NCI-H146 treated with DMSO at 0.1 percent for 48 hours (cell line): ENCODE measurements at regions not wholly inside any gene's neighbourhood (a gene's known extent, or its start where the extent isn't known, plus 50 kb on each side); places are given as distances from the start of the nearest gene placed in this dataset.
A peak's percentile ranks its signal among the peaks of the same experiment; 100 is the strongest.

Source experiments
- DNase-seq: peaks from one replicate; lab custom pipeline; 2025; ENCODE audit not compliant: unreplicated experiment; lab: John Stamatoyannopoulos, UW

DNA sequence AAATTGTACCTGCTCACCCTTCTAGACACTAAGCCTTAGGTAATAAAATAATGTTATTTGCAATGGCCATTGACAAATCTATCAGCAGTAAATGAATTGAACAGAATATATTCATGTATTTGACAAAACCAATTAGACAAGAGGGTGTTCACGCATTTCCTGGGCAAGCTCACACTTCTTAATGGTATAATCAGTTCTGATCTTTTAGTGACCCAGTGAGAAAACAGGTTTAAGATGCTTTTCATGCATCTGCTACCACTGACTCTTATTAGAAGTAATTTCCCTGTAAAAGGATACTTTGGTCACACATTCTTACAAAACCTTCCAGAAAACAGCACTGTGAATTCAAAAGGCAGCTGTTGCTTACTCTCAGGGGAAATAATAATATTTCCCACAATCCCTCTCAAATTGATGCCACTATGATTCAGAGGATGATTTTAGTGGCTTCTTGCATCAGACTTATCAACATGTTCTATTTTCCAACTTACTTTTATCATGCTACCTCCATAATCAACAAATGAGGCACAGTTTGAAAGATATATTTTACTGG, 313.9 kb upstream of the NWD2 start:
- no peak for DNase-seq

DNA sequence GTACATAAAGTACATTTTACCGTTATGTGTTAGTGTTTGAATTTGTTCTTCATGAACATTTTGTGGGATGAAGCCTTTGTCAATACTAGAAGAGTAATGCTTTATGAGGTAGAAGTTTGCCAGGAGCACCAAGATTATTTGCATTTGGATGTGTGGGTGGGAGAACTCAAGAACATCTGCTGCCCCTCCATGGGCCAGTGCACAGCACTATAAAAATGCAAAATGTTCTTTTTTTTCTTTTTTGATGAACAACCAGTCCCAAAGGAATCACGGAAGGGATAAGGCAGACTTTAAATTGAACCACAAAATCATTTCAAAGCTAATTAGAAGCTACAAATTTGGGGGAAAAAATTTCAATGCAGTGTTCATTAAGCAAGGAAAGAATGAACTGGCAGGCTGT, 300.3 kb upstream of the NWD2 start:
- no peak for DNase-seq

DNA sequence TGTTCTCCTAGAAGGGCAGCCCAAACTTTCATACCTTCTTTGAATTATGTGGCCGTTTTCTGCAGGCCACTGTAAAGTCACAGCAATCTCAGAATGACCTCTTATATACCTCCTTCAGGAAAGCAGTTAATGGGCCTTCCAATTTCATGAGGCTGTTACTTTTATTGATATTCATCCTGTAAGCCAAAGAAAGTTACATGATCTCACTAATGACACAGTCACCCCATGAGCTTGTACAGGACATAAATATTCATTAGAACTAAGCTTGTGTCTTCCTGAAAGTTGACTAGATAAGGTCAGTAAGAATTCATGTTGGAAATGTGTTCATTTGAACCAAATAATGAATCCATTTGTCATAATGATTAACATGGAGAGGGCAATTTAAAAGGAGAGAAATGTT, 283.1 kb upstream of the NWD2 start:
- no peak for DNase-seq

DNA sequence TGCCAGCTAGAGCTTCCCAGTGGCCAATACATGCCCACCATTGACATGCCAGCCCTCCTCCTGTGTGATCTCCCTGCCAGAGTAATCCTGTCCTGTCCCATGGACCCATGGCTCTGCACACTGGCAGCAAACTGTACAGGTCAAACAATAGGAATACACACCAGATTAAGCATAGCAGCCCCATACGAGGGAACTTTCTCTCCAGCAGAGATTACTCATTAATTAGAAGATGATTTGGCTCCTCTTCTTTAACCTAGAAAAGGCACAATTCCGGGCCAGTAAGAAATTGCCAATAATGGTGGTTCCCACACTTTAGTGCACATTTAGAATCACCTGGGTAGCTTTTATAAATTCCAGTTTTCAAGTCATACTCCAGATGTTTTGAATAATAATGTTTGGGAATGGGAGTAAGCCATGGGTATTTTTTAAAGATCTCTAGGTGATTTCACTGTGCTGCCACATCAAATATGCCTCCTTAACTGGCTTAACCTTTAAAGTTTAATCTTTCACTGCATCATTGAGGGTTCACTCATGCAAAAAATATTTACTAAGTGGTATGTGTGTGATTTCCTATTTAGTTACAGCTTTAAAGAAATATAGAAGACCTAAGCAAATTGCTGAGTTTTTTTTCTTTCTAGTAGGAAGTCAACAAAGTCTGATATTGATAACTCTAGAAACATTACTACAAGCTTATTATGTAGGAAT, 277.6 kb upstream of the NWD2 start:
- no peak for DNase-seq

DNA sequence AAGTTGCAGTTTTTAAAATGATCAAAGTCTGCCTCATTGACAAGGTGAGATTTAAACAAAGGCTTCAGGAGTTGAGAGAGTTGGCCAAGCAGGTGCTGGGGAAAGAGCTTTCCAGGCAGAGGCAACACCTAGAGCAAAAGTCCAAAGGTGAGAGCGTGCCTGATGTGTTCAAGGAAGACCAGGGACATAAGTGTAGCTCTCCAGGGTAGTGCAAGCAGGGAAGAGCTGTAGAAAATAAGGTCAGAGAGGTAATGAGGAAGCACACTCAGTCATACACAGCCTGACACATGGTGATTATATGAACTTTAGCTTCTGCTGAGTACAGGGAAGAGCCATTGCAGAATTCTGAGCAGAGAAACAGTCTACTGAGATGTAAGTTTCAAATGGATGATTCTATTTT, 265.0 kb upstream of the NWD2 start:
- no peak for DNase-seq

DNA sequence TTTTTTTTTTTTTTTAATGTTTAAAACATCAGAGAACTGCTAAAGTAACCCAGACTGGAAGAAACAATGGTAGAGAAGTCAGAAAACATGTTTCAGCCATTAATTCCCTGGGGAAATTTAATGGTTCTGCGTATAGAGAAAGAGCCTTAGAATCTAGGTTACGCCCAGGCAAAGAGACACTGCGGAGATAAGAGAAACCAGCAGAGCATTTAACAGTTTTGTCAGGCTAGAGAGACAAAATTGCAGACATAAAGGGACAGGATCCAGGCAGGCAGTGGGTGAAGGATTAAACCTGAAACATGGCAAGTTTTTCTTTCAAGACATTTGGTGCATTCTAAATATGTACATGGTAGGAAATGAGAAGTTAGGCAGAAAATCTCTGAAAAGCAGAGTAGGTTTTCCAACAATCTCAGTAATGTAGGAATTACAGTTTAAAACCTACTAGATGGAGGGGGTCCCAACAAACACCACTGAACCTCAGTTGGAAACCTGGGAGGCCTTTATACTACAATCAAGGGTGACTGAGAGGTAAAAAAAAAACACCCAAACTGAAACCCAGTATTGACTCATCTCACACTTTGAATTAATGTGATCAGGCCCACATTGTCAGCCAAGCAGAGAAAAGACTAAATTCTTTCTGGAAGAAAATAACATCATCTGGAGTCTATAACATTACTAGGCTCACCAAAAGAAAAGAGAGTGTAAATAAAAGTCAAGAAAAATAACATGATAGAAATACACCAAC, 254.2 kb upstream of the NWD2 start:
- DNase-seq = no peak

DNA sequence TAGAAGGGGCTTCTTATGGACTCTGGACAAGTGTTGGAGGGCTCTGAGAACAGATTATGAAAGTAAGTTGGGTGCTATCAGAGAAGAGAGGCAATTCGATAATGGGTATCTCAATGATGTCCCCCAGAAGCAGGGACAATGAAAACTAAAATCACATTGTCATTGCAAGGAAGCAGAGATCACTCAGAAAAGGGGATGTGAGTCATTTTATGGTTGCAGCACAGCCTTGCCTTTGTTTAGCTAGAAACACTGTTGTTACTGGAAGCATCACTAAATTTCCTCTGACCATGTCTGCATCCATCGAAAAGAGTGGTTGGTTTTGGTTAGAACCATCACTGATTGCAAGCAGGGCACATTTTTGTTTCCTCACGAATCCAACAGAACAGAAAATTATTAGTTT, 246.8 kb upstream of the NWD2 start:
- no peak for DNase-seq

DNA sequence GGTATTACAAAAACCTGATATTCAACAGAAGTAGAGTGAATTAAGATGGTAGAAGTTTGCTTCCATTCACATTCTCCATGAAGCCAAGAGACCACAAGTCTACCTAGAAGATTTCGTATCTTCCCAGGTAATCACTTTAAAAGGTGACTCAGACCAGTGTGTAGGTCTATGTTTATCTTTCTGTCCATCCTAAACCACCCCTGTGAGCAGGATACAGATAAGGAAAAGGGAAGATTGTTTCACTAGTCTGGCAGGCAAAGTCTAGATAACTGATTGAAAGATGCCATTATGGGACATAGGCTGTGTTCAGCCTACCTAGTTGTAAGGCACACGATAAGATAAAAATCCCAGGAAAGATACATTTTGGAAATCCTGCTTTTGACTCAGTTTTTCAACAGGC, 244.3 kb upstream of the NWD2 start:
- DNase-seq = no peak

DNA sequence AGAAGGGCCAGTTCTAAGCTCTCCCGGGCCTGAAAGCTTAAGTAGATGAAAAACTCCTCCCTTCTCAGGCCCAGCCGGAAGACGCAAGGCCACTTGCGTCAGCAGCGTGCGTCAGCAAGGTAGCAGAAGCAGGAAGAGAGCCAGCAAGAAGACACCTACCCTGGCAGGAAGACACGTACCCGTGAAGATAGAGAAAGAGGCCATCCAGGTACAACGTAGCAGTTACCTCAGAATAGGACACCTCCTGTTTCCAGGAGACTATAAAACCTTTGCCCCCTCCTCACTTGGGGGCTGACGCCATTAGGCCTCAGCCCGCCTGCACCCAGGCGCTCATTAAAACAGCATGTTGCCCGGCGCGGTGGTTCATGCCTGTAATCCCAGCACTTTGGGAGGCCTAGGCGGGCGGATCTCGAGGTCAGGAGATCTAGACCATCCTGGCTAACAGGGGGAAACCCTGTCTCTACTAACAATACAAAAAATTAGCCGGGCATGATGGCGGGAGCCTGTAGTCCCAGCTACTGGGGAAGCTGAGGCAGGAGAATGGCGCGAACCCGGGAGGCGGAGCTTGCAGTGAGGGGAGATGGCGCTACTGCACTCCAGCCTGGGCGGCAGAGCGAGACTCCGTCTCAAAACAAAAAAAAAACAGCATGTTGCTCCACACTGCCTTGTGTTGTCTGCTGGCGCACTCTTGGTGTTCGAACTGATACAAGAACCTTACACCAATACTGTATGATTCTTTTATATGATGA, 242.7 kb upstream of the NWD2 start:
- DNase-seq = peak; percentile 83

DNA sequence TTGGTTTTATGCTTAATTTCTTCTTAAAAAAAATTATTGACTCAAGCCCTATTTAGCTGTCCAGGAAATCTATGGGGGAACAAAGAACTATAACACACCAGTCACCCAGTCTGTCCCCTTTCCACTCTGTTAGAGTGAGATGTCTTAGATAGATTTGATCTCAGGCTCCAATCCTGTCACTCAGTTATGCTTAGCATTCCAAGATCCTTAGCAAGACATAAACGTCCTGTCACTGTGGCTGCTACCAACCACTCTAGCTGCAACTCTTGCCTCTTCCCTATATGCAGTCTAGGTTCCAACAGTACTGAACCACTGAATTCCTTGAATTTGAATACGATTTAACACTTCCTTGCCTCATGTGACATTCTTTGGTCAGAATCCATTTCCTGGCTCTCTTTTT, 241.9 kb upstream of the NWD2 start:
- no peak for DNase-seq

DNA sequence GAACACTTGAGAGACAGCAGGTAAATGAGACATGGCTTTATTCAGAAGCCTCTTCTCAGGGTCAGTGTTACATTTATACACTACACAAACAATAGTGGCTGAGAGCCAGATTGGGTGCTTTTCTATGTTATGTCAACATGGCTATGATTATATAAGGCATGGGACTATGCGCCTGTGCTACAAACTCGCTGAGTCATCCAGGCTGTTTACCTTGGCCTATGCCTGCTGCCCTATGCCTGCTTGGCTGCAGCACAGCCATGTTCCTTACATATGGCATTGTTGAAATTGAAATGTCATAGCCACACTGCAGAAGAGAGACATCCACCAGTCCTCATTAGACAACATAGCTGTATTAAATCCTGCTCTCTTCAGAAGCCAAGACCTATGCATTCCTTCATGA, 236.3 kb upstream of the NWD2 start:
- DNase-seq = no peak

DNA sequence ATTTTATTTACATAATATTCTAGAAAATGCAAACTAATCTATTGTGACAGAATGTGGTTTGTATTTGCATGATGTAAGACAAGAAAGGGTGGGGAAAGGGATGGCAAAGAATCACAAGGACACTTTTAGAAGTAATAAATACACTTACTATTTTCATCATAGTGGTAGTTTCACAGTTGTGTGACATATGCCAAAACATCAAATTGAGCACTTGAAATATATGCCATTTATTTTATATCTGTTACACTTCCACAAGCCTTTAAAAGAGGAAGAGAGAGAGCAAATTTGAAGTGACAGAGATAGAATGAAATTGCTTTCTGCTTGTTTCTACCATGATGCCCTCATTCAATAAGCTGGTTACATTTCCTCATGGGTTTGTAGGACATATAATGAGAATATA, 230.0 kb upstream of the NWD2 start:
- DNase-seq = no peak

DNA sequence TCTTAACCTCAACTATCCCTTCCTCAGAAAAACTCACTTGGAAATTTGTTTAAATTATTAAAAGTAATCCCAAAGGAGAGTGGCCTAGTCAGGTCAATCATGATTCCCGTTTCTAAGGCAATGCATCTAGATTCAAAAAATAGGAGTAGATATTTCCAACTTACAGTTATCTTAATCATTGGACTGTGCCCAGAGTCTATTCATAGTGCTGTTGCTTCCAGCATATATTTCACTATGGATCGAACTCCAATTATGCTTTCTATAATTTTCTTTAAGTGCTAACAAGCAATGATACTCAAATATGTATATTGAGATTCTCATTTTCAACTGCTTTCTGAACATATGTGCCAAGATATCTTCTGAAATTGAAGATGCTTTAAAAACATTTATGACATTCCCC, 229.2 kb upstream of the NWD2 start:
- no peak for DNase-seq

DNA sequence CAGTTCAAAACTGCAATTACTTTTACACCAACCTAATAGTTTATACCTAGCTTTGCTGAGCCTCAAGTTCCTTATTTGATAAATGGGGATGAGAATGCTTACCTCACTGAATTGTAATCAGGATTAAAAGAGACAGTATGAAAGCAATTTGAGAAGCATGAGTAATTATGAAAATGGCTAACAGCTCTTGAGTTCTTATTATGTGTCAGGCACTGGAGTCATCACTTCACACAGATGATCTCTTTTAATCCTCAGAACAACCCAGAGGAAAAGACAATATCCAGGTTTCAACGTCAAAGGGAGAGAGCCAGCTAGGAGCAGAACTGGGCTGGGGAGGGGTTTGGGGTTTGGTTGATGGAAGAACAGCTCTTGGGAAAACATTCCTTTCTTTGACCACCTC, 221.0 kb upstream of the NWD2 start:
- DNase-seq = no peak

DNA sequence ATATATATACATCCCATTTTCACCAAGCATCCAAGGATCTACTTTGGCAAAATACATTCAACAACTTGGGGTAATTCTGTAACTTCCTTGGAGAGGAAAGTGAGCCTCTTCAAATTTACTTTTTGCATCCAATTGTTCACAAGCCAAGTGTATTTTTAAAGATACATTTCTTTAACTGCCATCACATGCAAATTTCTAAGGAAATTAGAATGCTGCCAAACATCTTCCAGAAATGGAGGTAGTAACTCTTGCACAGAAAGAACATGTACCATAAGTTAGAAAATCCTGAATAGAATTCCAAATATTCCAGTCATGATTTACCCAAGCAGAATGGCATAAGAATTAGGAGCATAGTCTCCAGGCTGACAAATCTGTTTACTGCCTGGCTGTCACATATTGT, 220.5 kb upstream of the NWD2 start:
- no peak for DNase-seq

DNA sequence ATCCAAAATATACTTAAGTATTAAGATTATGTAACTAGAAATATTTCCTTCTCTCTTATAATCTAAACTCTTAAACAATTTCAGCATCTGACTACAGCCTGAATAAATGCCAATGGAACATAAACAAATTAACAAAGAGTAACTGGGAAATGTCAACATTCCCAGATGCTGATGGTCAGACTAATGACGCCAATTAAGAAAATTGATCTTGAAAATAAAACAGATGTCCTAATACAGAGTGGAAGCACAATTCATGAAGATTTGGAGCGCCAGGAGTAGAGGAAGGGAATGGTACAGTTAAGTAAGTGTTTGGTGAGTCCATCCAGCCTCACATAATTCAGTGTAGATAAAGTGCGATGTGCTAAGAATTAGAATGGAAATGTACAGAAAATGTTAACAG, 203.7 kb upstream of the NWD2 start:
- no peak for DNase-seq

DNA sequence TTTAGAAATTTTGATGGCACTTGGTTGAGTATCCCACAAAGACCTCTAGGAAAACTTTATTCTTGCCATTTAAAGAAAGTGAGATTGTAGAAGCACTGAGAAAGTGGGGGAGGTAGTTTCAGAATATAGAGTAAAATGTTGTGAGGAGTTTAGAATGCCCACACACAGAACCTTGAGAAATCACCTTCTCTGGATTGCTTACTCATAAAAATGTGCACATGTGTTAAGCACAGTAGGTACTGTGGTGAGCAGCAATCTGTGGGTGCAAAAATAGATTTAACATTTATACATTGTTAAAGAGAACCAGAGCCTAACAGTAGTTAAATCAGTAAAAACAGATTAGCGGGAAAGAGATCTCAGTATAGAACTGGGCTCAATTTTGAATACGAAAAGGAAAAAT, 201.2 kb upstream of the NWD2 start:
- DNase-seq = no peak

DNA sequence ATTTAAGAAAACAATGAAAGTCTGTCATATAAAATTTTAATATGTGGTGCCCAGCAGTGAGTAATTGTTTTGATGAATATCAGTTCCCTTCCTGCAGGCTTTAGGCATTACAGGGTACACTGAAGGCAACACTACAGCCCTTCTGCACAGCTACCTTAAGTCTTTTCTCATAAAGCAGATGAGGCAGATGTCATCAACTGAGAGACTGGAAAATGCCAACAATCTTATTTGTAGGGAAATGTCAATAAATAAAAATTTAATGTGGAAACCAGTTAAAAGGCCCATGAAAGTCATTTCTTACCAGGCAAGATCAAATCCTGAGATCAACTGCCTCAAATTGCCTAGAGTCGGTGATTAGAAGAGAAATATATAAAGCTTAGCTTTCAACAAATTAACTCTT, 193.4 kb upstream of the NWD2 start:
- no peak for DNase-seq

DNA sequence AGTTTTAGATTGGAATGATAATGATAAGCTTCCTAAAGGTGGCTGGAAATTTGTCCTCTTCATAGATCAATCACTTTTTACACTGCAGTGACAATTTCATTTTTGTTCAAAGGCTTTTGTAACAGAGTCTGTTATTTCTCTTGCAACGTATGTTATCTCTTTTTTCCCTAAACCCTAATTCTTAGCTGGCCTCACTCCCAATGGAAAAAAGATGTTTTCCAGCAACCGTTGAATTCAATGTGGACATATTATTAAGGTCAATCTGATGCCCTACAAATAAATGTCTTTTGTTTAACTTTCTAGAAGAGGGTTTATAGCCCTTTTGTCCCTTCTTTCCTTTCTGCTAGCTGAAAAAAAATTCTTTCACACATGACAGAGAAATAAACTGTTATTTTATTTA, 192.7 kb upstream of the NWD2 start:
- no peak for DNase-seq

DNA sequence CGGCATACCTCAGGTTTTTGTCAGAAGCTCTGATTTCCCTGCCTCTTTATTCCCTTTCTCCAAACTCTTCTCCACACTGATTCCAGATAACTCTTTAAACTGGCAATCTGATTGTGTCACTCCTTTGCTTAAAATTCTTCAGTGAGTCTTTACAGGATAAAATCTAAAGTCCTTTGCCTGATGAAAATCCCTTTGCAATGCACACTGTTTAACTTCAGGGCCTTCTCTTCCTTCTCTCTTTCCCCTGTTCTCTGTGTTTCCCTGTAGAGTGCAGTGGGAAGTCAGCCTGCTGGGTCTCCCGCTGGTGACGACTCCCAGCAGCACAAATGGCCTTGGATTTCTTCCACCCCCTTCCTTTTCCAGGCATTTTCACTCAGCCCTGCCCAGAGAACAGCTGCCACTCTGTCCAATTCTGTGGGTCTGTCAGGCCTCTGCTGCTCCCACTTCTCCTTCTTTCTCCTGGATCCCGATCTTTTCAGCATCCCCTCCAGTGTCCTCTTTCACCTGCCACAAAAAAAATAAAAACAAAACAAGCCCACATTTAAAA, 189.9 kb upstream of the NWD2 start:
- DNase-seq = no peak

DNA sequence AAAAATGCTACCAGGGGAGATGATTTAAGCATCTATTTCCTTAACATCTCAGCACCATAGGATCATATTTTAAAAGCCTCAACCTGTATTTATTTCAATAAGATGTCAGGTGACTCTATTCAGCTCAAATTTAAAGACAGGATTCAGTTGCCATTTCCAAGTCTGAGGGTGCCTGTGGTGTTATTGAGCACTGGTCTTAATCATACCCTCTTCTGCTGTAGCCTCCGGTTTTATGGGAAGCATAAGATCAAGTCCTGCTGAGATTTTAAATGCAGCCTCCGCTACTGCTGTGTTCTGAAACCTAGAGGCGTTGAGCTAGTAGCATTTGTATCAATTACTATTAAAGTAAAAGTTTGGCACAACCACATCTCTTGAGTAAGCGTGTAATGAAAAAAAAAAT, 185.7 kb upstream of the NWD2 start:
- DNase-seq = no peak

DNA sequence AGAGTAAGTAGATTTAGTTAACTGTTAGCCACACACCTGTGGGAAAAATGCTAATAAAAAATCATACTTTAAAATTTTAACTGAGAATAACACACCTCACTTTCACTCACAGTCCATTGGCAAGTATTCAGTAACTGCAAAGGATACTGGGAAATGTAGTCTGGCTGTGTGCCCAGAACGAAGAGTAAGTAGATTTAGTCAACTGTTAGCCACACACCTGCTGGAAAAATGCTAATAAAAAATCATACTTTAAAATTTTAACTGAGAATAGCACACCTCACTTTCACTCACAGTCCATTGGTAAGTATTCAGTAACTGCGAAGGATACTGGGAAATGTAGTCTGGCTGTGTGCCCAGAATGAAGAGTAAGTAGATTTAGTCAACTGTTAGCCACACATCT, 178.4 kb upstream of the NWD2 start:
- DNase-seq = no peak
